ENCODE measurements at regions not wholly inside any gene's neighbourhood (a gene's known extent, or its start where the extent isn't known, plus 50 kb on each side); places are given as distances from the start of the nearest gene placed in this dataset.

GRCh38 chr7:8908889-8909288 is 475.5 kb downstream of the NXPH1 start:
- Histone ChIP-seq H3K9ac (ENCODE audit: low read length) (no peak overlapping the region), H3K4me2 (ENCODE audit: low read length) (no peak overlapping the region), H3K27me3 (ENCODE audit: insufficient read depth, low read length) (no peaks in the 10 kb centered on the region), H3K79me2 (ENCODE audit: insufficient read depth, low read length) (no peaks in the 10 kb centered on the region), H2AFZ (ENCODE audit: low read depth, low read length, poor library complexity, severe bottlenecking) (no peak overlapping the region), H3K27ac (ENCODE audit: low read depth, low read length) (no peak overlapping the region), H3K36me3 (ENCODE audit: control insufficient read depth in 1 of 2, insufficient read depth in 2 of 2, low read length in 2 of 2) (no peaks in the 10 kb centered on the region), H3K4me3 (replicated peaks in 1 of 2; ENCODE audit: low read depth in 1 of 2, low read length in 2 of 2) (no peak overlapping the region), H4K20me1 (ENCODE audit: insufficient read depth) (no peaks in the 10 kb centered on the region), H3K9me3 (ENCODE audit: control insufficient read depth in 1 of 2, insufficient read depth in 1 of 2, low read depth in 1 of 2, low read length in 2 of 2) (peaks cover 8 to 11% of the 10 kb centered on the region in 2 experiments; a peak in 2 of 4 replicates), H3K4me1 (ENCODE audit: control insufficient read depth in 1 of 2, insufficient read depth in 2 of 2, low read length in 2 of 2) (no peaks in the 10 kb centered on the region), H3K9me2 (ENCODE audit: insufficient read depth) (no peaks in the 10 kb centered on the region)
- ChIA-PET RAD21 (ENCODE audit: low non-redundant PET in 1 of 2, low total read pairs in 2 of 2, uncharacterized antibody in 2 of 2, unreplicated experiment in 2 of 2) (interaction anchor here (0.6 to 1.1 kb wide), 2 partner anchors 182 to 1066 kb away, joined by 3 read pairs; no protein-coding TSS in a partner anchor), CTCF (interaction anchor here (0.6 kb wide), 1 partner anchor 12 kb away, joined by 3 read pairs; no protein-coding TSS in a partner anchor), POLR2A (interaction anchor here (0.8 kb wide), 1 partner anchor 1213 kb away, joined by 3 read pairs; no protein-coding TSS in a partner anchor)
- no peak for TF ChIP-seq EGR1 (IDR thresholded peaks at IDR 0.05; ENCODE audit: low read depth)
- BruUV-seq (replicated peaks): no TSS peak
- DNase-seq (ENCODE audit: low read depth, low spot score) (no peak), ATAC-seq (no peak)
- intact Hi-C loops (cut with micrococcal nuclease): no loop called here

DNA sequence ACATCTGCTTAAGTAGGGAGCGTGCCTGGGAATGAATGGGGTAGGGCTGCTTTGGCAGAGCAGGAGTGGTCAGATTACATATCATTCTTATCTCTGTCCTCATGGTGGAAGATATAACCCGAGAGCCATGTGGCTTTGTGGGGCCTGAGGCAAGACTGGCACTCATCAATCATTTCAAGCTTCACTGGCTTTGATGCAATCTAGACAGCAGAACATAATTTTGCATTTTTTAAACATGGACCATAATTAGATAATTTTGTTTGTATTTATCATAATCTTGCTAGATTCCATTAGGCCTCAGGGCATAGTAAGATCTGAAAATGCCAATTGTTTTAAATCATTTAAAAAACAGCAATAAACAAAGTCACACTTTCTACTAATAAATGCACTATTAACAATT is 480.3 kb downstream of the NXPH1 start:
- Histone ChIP-seq H3K27ac (ENCODE audit: low read depth, low read length) (no peak overlapping the region), H3K4me3 (replicated peaks in 1 of 2; ENCODE audit: low read depth in 1 of 2, low read length in 2 of 2) (no peak overlapping the region), H3K9me2 (ENCODE audit: insufficient read depth) (no peaks in the 10 kb centered on the region), H4K20me1 (ENCODE audit: insufficient read depth) (no peaks in the 10 kb centered on the region), H3K79me2 (ENCODE audit: insufficient read depth, low read length) (no peaks in the 10 kb centered on the region), H3K27me3 (ENCODE audit: insufficient read depth, low read length) (no peaks in the 10 kb centered on the region), H3K36me3 (ENCODE audit: control insufficient read depth in 1 of 2, insufficient read depth in 2 of 2, low read length in 2 of 2) (no peaks in the 10 kb centered on the region), H3K9me3 (ENCODE audit: control insufficient read depth in 1 of 2, insufficient read depth in 1 of 2, low read depth in 1 of 2, low read length in 2 of 2) (peaks cover 13 to 14% of the 10 kb centered on the region in 2 experiments; a peak in 2 of 4 replicates), H2AFZ (ENCODE audit: low read depth, low read length, poor library complexity, severe bottlenecking) (no peak overlapping the region), H3K4me1 (ENCODE audit: control insufficient read depth in 1 of 2, insufficient read depth in 2 of 2, low read length in 2 of 2) (no peaks in the 10 kb centered on the region), H3K9ac (ENCODE audit: low read length) (no peak overlapping the region), H3K4me2 (ENCODE audit: low read length) (no peak overlapping the region)
- no TSS peak for BruUV-seq (replicated peaks)
- DNase-seq (ENCODE audit: low read depth, low spot score) (no peak), ATAC-seq (no peak)
- CTCF ChIA-PET: no interaction called here
- intact Hi-C loops (cut with micrococcal nuclease): no loop called here
- POLR2A ChIA-PET: no interaction called here
- RAD21 ChIA-PET (ENCODE audit: low non-redundant PET in 1 of 2, low total read pairs in 2 of 2, uncharacterized antibody in 2 of 2, unreplicated experiment in 2 of 2): no interaction called here
- no peak for TF ChIP-seq SP1 (IDR thresholded peaks at IDR 0.05; ENCODE audit: low read depth)
- TF ChIP-seq JUND (IDR thresholded peaks at IDR 0.05): no peak
- TF ChIP-seq POLR2AphosphoS5 (IDR thresholded peaks at IDR 0.05; ENCODE audit: low read depth, low read length): no peak
- no peak for TF ChIP-seq TCF7L2 (IDR thresholded peaks at IDR 0.05; ENCODE audit: borderline replicate concordance, extremely low read depth, insufficient read depth, insufficient read length)
- TF ChIP-seq FOSL1 (IDR thresholded peaks at IDR 0.05; ENCODE audit: low read depth): no peak
- no peak for TF ChIP-seq YY1 (IDR thresholded peaks at IDR 0.05; ENCODE audit: extremely low read depth, insufficient replicate concordance, low read depth, low read length)
- no peak for TF ChIP-seq EZH2 (IDR thresholded peaks at IDR 0.05)
- no peak for TF ChIP-seq CTCF (IDR thresholded peaks at IDR 0.05 in 2 of 3, conservative IDR thresholded peaks at IDR 0.05 in 1 of 3; ENCODE audit: borderline replicate concordance in 1 of 3, insufficient read depth in 1 of 3, low read depth in 2 of 3, low read length in 2 of 3)
- TF ChIP-seq EGR1 (IDR thresholded peaks at IDR 0.05; ENCODE audit: low read depth): no peak
- no peak for TF ChIP-seq POLR2A (IDR thresholded peaks at IDR 0.05; ENCODE audit: borderline replicate concordance, extremely low read depth, insufficient read depth, insufficient read length)
- TF ChIP-seq SRF (IDR thresholded peaks at IDR 0.05; ENCODE audit: low read depth): no peak
- TF ChIP-seq ELF1 (IDR thresholded peaks at IDR 0.05; ENCODE audit: borderline replicate concordance, low read depth): no peak
- TF ChIP-seq, protein P1, sequence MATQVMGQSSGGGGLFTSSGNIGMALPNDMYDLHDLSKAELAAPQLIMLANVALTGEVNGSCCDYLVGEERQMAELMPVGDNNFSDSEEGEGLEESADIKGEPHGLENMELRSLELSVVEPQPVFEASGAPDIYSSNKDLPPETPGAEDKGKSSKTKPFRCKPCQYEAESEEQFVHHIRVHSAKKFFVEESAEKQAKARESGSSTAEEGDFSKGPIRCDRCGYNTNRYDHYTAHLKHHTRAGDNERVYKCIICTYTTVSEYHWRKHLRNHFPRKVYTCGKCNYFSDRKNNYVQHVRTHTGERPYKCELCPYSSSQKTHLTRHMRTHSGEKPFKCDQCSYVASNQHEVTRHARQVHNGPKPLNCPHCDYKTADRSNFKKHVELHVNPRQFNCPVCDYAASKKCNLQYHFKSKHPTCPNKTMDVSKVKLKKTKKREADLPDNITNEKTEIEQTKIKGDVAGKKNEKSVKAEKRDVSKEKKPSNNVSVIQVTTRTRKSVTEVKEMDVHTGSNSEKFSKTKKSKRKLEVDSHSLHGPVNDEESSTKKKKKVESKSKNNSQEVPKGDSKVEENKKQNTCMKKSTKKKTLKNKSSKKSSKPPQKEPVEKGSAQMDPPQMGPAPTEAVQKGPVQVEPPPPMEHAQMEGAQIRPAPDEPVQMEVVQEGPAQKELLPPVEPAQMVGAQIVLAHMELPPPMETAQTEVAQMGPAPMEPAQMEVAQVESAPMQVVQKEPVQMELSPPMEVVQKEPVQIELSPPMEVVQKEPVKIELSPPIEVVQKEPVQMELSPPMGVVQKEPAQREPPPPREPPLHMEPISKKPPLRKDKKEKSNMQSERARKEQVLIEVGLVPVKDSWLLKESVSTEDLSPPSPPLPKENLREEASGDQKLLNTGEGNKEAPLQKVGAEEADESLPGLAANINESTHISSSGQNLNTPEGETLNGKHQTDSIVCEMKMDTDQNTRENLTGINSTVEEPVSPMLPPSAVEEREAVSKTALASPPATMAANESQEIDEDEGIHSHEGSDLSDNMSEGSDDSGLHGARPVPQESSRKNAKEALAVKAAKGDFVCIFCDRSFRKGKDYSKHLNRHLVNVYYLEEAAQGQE (IDR thresholded peaks at IDR 0.05; ENCODE audit: low read depth): no peak
- TF ChIP-seq EZH2phosphoT487 (IDR thresholded peaks at IDR 0.05; ENCODE audit: borderline replicate concordance): no peak
- TF ChIP-seq RAD21 (IDR thresholded peaks at IDR 0.05; ENCODE audit: low read depth): no peak
- no peak for TF ChIP-seq ZFX (IDR thresholded peaks at IDR 0.05)
- no peak for TF ChIP-seq MAX (IDR thresholded peaks at IDR 0.05)
